ENCODE measurements at regions not wholly inside any gene's neighbourhood (a gene's known extent, or its start where the extent isn't known, plus 50 kb on each side); places are given as distances from the start of the nearest gene placed in this dataset.

DNA sequence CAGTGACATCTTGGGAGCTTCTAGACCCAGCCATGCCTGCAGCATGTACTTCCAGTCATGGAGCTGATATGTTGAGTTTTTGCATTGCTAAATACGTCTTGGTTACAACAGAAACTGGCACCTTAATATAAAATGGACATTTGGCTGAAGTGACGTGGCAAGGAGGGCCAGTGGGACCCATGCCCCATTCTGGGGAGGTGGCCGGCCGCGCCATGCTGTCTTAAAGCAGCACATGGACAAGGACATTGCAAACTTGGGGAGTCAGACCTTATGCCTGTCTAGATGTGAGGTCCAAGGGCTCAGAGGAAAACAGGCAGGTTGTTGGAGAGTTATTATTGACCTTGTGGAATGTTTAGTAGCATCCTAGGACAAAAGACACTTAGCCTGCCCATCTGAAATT lies 588.0 kb upstream of the CDH4 start:
- Histone ChIP-seq H3K4me2 (ENCODE audit: low read length) (no peak overlapping the region), H4K20me1 (ENCODE audit: insufficient read depth, low read length) (no peaks in the 10 kb centered on the region), H3K79me2 (ENCODE audit: insufficient read depth, low read depth, low read length) (no peaks in the 10 kb centered on the region), H3K9me2 (ENCODE audit: insufficient read depth, low read length) (no peaks in the 10 kb centered on the region), H3K36me3 (ENCODE audit: insufficient read depth, low read length) (no peaks in the 10 kb centered on the region), H3K4me1 (ENCODE audit: insufficient read depth, low read length, poor library complexity, severe bottlenecking) (no peaks in the 10 kb centered on the region), H3K27ac (ENCODE audit: low read depth, low read length, poor library complexity, severe bottlenecking) (no peak overlapping the region), H2AFZ (ENCODE audit: low read length) (no peak overlapping the region), H3K9me3 (ENCODE audit: low read length) (no peaks in the 10 kb centered on the region), H3K4me3 (ENCODE audit: low read depth, low read length, poor library complexity, severe bottlenecking) (no peak overlapping the region)
- TF ChIP-seq EZH2phosphoT487 (IDR thresholded peaks at IDR 0.05; ENCODE audit: borderline replicate concordance, low read depth, low read length), result no peak
- TF ChIP-seq, protein P1, sequence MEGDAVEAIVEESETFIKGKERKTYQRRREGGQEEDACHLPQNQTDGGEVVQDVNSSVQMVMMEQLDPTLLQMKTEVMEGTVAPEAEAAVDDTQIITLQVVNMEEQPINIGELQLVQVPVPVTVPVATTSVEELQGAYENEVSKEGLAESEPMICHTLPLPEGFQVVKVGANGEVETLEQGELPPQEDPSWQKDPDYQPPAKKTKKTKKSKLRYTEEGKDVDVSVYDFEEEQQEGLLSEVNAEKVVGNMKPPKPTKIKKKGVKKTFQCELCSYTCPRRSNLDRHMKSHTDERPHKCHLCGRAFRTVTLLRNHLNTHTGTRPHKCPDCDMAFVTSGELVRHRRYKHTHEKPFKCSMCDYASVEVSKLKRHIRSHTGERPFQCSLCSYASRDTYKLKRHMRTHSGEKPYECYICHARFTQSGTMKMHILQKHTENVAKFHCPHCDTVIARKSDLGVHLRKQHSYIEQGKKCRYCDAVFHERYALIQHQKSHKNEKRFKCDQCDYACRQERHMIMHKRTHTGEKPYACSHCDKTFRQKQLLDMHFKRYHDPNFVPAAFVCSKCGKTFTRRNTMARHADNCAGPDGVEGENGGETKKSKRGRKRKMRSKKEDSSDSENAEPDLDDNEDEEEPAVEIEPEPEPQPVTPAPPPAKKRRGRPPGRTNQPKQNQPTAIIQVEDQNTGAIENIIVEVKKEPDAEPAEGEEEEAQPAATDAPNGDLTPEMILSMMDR (conservative IDR thresholded peaks at IDR 0.05; ENCODE audit: low read length), result no peak
- BruUV-seq (replicated peaks), result no TSS peak
- DNase-seq (ENCODE audit: low spot score), result no peak
- ChIA-PET POLR2A (no interaction called here), CTCF (ENCODE audit: unreplicated experiment) (no interaction called here)
- intact Hi-C loops (cut with micrococcal nuclease; ENCODE audit: unreplicated experiment), result no loop called here

DNA sequence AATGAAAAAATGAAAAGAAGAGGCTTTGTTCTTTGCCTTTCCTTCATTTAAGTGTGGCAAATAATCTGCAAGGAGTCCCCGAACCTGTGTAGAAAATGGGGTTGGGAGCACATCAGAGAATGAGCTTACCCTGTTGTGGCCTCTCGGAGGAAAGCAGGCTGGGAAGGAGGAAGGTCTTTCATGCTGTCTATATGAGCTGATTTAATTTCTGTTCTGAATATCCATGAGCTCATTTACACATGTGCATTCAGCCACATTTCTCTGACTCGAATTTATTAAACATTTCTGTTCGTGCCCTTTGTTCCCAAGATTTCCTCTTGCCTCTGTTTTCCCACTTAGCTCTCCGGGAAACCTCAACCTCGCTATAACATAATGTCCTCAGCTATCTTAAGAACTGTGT lies 584.4 kb upstream of the CDH4 start:
- H3K4me3 ChIP-seq (ENCODE audit: low read depth, low read length, poor library complexity, severe bottlenecking), result no peak overlapping the region
- no peak overlapping the region for H3K27ac ChIP-seq (ENCODE audit: low read depth, low read length, poor library complexity, severe bottlenecking)
- no peaks in the 10 kb centered on the region for H3K36me3 ChIP-seq (ENCODE audit: insufficient read depth, low read length)
- no peaks in the 10 kb centered on the region for H3K4me1 ChIP-seq (ENCODE audit: insufficient read depth, low read length, poor library complexity, severe bottlenecking)
- TF ChIP-seq, protein P1 (conservative IDR thresholded peaks at IDR 0.05; ENCODE audit: low read length), result no peak
- TF ChIP-seq EZH2phosphoT487 (IDR thresholded peaks at IDR 0.05; ENCODE audit: borderline replicate concordance, low read depth, low read length), result no peak
- no peak for DNase-seq (ENCODE audit: low spot score)
- no peaks in the 10 kb centered on the region for H4K20me1 ChIP-seq (ENCODE audit: insufficient read depth, low read length)
- no peaks in the 10 kb centered on the region for H3K9me2 ChIP-seq (ENCODE audit: insufficient read depth, low read length)
- no peak overlapping the region for H2AFZ ChIP-seq (ENCODE audit: low read length)
- no peak overlapping the region for H3K4me2 ChIP-seq (ENCODE audit: low read length)
- no peaks in the 10 kb centered on the region for H3K9me3 ChIP-seq (ENCODE audit: low read length)
- no TSS peak for BruUV-seq (replicated peaks)
- ChIA-PET CTCF (ENCODE audit: unreplicated experiment) (no interaction called here), POLR2A (interaction anchor here (0.7 kb wide), 1 partner anchor 619 kb away, joined by 3 read pairs; no protein-coding TSS in a partner anchor)
- intact Hi-C loops (cut with micrococcal nuclease; ENCODE audit: unreplicated experiment), result no loop called here
- H3K79me2 ChIP-seq (ENCODE audit: insufficient read depth, low read depth, low read length), result no peaks in the 10 kb centered on the region

DNA sequence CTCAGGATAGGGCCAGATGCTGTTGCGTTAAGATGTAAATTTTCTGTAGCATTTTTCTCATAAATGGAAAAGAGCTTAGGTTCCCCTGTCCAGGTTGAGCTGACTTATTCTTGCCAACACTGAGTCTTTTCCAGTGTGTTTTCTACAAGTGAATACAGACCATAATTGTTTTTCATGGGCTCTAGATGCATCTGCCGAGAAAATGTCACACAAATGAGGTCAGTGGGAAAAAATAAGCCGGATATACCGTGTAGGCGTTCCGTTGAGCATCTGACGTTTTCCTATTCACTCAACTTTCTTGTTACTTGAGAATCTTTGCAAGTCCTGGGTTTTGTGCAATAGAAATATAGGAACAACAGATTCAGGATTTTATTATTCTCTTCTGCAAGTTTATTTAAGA lies 582.9 kb upstream of the CDH4 start:
- no TSS peak for BruUV-seq (replicated peaks)
- CTCF ChIA-PET (ENCODE audit: unreplicated experiment), result no interaction called here

More for the DNA sequence above, 582.9 kb upstream of the CDH4 start:
- Histone ChIP-seq H3K4me3 (ENCODE audit: low read depth, low read length, poor library complexity, severe bottlenecking) (no peak overlapping the region), H3K9me2 (ENCODE audit: insufficient read depth, low read length) (no peaks in the 10 kb centered on the region), H3K79me2 (ENCODE audit: insufficient read depth, low read depth, low read length) (no peaks in the 10 kb centered on the region), H3K4me2 (ENCODE audit: low read length) (no peak overlapping the region), H4K20me1 (ENCODE audit: insufficient read depth, low read length) (no peaks in the 10 kb centered on the region), H3K36me3 (ENCODE audit: insufficient read depth, low read length) (no peaks in the 10 kb centered on the region), H3K4me1 (ENCODE audit: insufficient read depth, low read length, poor library complexity, severe bottlenecking) (no peaks in the 10 kb centered on the region), H2AFZ (ENCODE audit: low read length) (no peak overlapping the region), H3K27ac (ENCODE audit: low read depth, low read length, poor library complexity, severe bottlenecking) (no peak overlapping the region), H3K9me3 (ENCODE audit: low read length) (no peaks in the 10 kb centered on the region)
- no peak for DNase-seq (ENCODE audit: low spot score)
- intact Hi-C loops (cut with micrococcal nuclease; ENCODE audit: unreplicated experiment), result no loop called here
- POLR2A ChIA-PET, result no interaction called here
- TF ChIP-seq EZH2phosphoT487 (IDR thresholded peaks at IDR 0.05; ENCODE audit: borderline replicate concordance, low read depth, low read length), result no peak
- TF ChIP-seq, protein P1 (conservative IDR thresholded peaks at IDR 0.05; ENCODE audit: low read length), result no peak

All from OCI-LY7 (cell line).